Panc1 (cell line): ENCODE measurements at regions not wholly inside any gene's neighbourhood (a gene's known extent, or its start where the extent isn't known, plus 50 kb on each side); places are given as distances from the start of the nearest gene placed in this dataset.

ENCODE experiments used
- ATAC-seq: fragments of 200-7000 bp; cut with Tn5 transposase; 2 replicates; pipeline ENCODE4 v1.9.1; 2020; ENCODE audit warnings: mild to moderate bottlenecking, moderate library complexity
- BruUV-seq: library from RNA; stranded (reverse); fragments of 400-500 nt; replicated peaks from 2 replicates; lab custom pipeline; 2021; lab: Mats Ljungman, UMichigan
- CTCF ChIA-PET: fragments of 300-600 bp; sonication (Branson Sonifier 250); formaldehyde crosslinking; loops from one replicate; lab custom pipeline; 2022; ENCODE audit warnings: antibody characterized with exemption; lab: Charles Lee
- POLR2A ChIA-PET: fragments of 300-600 bp; sonication (Branson Sonifier 250); formaldehyde crosslinking; loops from one replicate; lab custom pipeline; 2022; ENCODE audit warnings: antibody characterized with exemption; lab: Charles Lee
- DNase-seq: peaks from one replicate; pipeline ENCODE4 v3.0.0-alpha.2; 2010; ENCODE audit warnings: low read depth, low spot score
- H3K27ac ChIP-seq: 2 replicates; pipeline ENCODE4 v1.5.1; 2011; ENCODE audit warnings: mild to moderate bottlenecking, low read length, inconsistent platforms
- H3K27me3 ChIP-seq: fragments of 200-500 bp; sonication (Bioruptor generic); 2 replicates; pipeline ENCODE4 v1.6.0; 2014; ENCODE audit warnings: low read length, inconsistent platforms; ENCODE audit not compliant: control insufficient read depth, insufficient read depth
- H3K36me3 ChIP-seq: fragments of 200-500 bp; sonication (Bioruptor generic); 2 replicates; pipeline ENCODE4 v1.5.1; 2014; ENCODE audit warnings: inconsistent platforms, mild to moderate bottlenecking, low read length, moderate library complexity; ENCODE audit not compliant: control insufficient read depth, insufficient read depth
- H3K4me1 ChIP-seq: 2 replicates; pipeline ENCODE4 v1.5.1; 2011; ENCODE audit warnings: inconsistent platforms, mild to moderate bottlenecking, low read length, moderate library complexity; ENCODE audit not compliant: control insufficient read depth, insufficient read depth
- H3K4me3 ChIP-seq, 2 experiments: 2 replicates each; pipeline ENCODE4 v1.5.1; 2011 to 2012; ENCODE audit warnings: low read depth in 2 of 2, low read length in 2 of 2, mild to moderate bottlenecking in 2 of 2, inconsistent platforms in 1 of 2, moderate library complexity in 1 of 2
- H3K9me3 ChIP-seq: fragments of 200-500 bp; sonication (Bioruptor generic); 2 replicates; pipeline ENCODE4 v1.5.1; 2014; ENCODE audit warnings: low read depth, mild to moderate bottlenecking, inconsistent platforms, low read length, moderate library complexity; ENCODE audit not compliant: control insufficient read depth, insufficient read depth
- CTCF ChIP-seq: fragments of 450-650 bp; IDR thresholded peaks from 2 replicates; pipeline ENCODE4 v1.5.1; 2017; ENCODE audit warnings: mild to moderate bottlenecking
- POLR2AphosphoS5 ChIP-seq: IDR thresholded peaks from 2 replicates; pipeline ENCODE4 v1.6.1; 2012; ENCODE audit warnings: mild to moderate bottlenecking, low read depth, low read length, moderate library complexity
- REST ChIP-seq, 2 experiments: IDR thresholded peaks; 2 replicates each; pipeline ENCODE4 v1.6.1; 2011 to 2012; ENCODE audit warnings: low read depth in 2 of 2, control low read depth in 1 of 2, low read length in 1 of 2, mild to moderate bottlenecking in 1 of 2, moderate library complexity in 1 of 2; ENCODE audit not compliant: insufficient read depth in 1 of 2
- SIN3A ChIP-seq: IDR thresholded peaks from 2 replicates; pipeline ENCODE4 v1.6.1; 2012; ENCODE audit warnings: low read depth, mild to moderate bottlenecking, low read length, moderate library complexity, borderline replicate concordance; ENCODE audit not compliant: insufficient read depth
- TCF7L2 ChIP-seq: IDR thresholded peaks from 2 replicates; pipeline ENCODE4 v1.6.1; 2011; ENCODE audit warnings: mild to moderate bottlenecking, low read depth, low read length, inconsistent platforms
- in situ Hi-C: cut with HindIII; loops from 2 replicates; pipeline ENCODE4 v1.10.0; 2016; ENCODE audit warnings: low sequenced_read_pairs, low pct_unique_long_range_greater_than_20kb
- intact Hi-C: fragments of 100-400 bp; cut with micrococcal nuclease; formaldehyde crosslinking; loops from one replicate; pipeline ENCODE4 v1.10.0; 2022; ENCODE audit not compliant: unreplicated experiment

GRCh38 chr6:156627524-156627923 lies 149.7 kb upstream of the ARID1B start:
- no peak overlapping the region for H3K27ac ChIP-seq
- DNase-seq, result no peak
- H3K27me3 ChIP-seq, result no peaks in the 10 kb centered on the region; the same call in 1 of the 2 replicates
- intact Hi-C loops (no loop called here), in situ Hi-C loops (no loop called here)
- ChIA-PET CTCF (no interaction called here), POLR2A (no interaction called here)
- BruUV-seq, result no TSS peak
- H3K4me1 ChIP-seq, result no peaks in the 10 kb centered on the region
- ATAC-seq, result no peak
- no peak overlapping the region for H3K4me3 ChIP-seq
- H3K36me3 ChIP-seq, result no peaks in the 10 kb centered on the region
- H3K9me3 ChIP-seq, result no peaks in the 10 kb centered on the region
- TF ChIP-seq REST (IDR thresholded peaks at IDR 0.05; ENCODE audit: insufficient read depth in 1 of 2, low read depth in 2 of 2, low read length in 1 of 2), result no peak
- TF ChIP-seq SIN3A, result no peak
- TF ChIP-seq TCF7L2, result no peak
- no peak for TF ChIP-seq CTCF
- no peak for TF ChIP-seq POLR2AphosphoS5

GRCh38 chr6:156622185-156622584 lies 155.0 kb upstream of the ARID1B start:
- no TSS peak for BruUV-seq
- TF ChIP-seq SIN3A, result no peak
- no peak for TF ChIP-seq TCF7L2
- no peak for TF ChIP-seq POLR2AphosphoS5
- TF ChIP-seq CTCF, result no peak
- TF ChIP-seq REST (IDR thresholded peaks at IDR 0.05; ENCODE audit: insufficient read depth in 1 of 2, low read depth in 2 of 2, low read length in 1 of 2), result no peak
- H3K27me3 ChIP-seq, result no peaks in the 10 kb centered on the region; the same call in 1 of the 2 replicates
- no peak overlapping the region for H3K27ac ChIP-seq
- no peak for DNase-seq
- no peak for ATAC-seq
- in situ Hi-C loops, result no loop called here
- no peaks in the 10 kb centered on the region for H3K4me1 ChIP-seq
- CTCF ChIA-PET, result no interaction called here
- POLR2A ChIA-PET, result no interaction called here
- intact Hi-C loops, result no loop called here
- H3K36me3 ChIP-seq, result no peaks in the 10 kb centered on the region
- no peaks in the 10 kb centered on the region for H3K9me3 ChIP-seq
- H3K4me3 ChIP-seq, result no peak overlapping the region
